GM21447 (cell line): ENCODE measurements at regions not wholly inside any gene's neighbourhood (a gene's known extent, or its start where the extent isn't known, plus 50 kb on each side); places are given as distances from the start of the nearest gene placed in this dataset.
"Not testable (repeated sequence)": the region's sequence is repeated elsewhere in the genome, so short reads cannot be mapped to it uniquely, and the experiment has no call there.

ENCODE experiments used
- ATAC-seq: cut with Tn5 transposase; IDR thresholded peaks from one replicate; pipeline ENCODE4 v1.9.1; 2021; ENCODE audit not compliant: unreplicated experiment

GRCh38 chr7:86209036-86209435, 434.7 kb upstream of the GRM3 start:
- no peak for ATAC-seq

DNA sequence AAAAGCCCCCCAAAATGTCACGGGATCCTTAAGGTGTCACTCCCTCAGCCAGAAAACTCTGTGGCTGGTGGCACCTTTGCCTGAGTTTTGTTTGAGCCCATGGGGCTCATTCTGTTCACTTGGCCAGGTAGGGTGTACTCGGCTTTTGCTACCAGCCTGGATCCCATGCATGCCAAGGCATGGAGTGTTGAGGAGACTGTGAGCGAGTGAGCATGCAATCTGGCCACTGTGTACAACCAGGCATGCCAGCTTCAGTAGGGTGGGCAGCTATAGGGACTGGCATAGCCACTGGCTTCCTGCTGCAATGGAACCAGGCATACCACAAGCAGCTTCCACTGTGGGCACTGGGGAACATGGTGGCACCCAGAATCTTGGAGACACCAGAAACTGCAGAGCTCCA, 436.0 kb upstream of the GRM3 start:
- ATAC-seq, result no peak

DNA sequence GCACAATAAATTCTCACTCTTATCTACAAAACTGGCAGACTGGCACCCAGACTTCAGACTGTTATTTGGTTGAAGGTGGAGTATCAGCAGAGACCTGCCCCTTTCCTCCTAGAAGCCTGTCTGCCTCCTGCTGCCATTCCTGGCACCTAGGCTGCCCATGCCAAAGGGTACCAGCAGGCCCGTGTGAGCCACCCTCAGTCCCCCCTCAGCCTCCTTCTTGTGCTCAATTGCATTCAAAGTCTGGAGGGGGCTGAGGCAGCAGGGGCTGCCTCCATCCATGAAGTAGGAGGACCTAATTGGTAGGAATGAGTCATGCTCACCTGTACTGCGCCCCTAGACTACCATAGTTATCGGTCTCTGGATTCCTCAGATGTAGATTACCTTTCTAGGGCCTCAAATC, 440.9 kb upstream of the GRM3 start:
- no peak for ATAC-seq

GRCh38 chr7:86201767-86202166, 441.9 kb upstream of the GRM3 start:
- ATAC-seq, result no peak

GRCh38 chr7:86199881-86200614, 443.7 kb upstream of the GRM3 start:
- no peak for ATAC-seq

DNA sequence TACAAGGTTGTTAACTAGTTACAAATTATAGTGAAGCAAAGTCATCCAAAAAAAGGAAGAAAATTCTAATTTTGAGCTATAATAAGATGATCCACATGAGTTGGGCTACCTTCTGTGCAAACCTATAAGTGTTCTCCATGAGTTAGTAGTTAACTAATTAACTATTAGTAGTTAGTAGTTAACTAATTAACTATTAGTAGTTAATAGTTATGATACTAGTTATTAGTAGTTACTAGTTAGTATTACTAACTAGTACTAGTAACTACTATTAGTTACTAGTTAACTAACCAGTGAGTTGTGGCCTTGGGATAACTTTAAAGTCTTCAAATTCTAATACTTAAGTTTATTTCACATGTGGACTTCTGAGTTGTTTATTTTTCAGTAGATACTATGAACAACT, 453.4 kb upstream of the GRM3 start:
- ATAC-seq, result no peak

GRCh38 chr7:86181474-86181873, 462.2 kb upstream of the GRM3 start:
- ATAC-seq, result no peak

- no peak for ATAC-seq
Observed at GRCh38 chr7:86164827-86165226, 478.9 kb upstream of the GRM3 start.

GRCh38 chr7:86158111-86158510, 485.6 kb upstream of the GRM3 start:
- ATAC-seq, result no peak

DNA sequence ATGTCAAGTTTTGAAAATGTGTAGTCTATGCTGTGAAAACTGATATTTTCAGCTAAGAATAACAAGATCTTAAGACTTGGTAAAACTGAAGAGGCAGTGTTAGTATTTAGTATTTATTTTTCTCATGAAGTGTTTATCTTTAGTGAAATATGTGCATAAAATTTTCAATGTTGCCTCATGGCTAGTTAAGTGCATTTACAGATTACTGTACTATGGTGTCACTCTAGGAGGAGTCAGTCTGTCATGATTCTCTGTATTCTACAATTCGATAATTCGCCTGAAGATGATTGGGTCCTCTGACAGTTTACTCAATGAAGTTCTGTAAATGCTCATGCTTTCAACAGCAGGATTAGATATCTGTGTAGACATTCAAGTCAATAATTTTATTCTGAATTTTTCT, 488.1 kb upstream of the GRM3 start:
- no peak for ATAC-seq

DNA sequence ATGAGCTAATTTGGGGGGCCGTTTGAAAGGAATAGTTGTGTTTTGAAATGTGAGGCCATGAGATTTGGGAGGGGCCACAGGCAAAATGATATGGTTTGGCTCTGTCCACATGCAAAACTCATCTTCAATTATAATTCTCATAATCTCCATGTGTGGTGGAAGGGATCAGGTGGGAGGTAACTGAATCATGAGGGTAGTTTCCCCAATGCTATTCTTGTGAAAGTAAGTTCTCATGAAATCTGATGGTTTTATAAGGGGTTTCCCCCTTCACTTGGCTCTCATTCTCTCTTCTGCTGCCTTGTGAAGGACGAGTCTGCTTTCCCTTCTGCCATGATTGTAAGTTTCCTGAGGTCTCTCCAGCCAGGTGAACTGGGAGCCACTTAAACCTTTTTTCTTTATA, 490.8 kb upstream of the GRM3 start:
- ATAC-seq, result no peak

GRCh38 chr7:86149024-86149665, 494.6 kb upstream of the GRM3 start:
- no peak for ATAC-seq

- ATAC-seq, result no peak
Observed at GRCh38 chr7:86148501-86148900, 495.2 kb upstream of the GRM3 start.

GRCh38 chr7:86137343-86137742, 506.4 kb upstream of the GRM3 start:
- ATAC-seq, result no peak

- ATAC-seq, result no peak
Observed at GRCh38 chr7:86130268-86130667, 513.4 kb upstream of the GRM3 start.

GRCh38 chr7:86123476-86123875, 520.2 kb upstream of the GRM3 start:
- no peak for ATAC-seq

DNA sequence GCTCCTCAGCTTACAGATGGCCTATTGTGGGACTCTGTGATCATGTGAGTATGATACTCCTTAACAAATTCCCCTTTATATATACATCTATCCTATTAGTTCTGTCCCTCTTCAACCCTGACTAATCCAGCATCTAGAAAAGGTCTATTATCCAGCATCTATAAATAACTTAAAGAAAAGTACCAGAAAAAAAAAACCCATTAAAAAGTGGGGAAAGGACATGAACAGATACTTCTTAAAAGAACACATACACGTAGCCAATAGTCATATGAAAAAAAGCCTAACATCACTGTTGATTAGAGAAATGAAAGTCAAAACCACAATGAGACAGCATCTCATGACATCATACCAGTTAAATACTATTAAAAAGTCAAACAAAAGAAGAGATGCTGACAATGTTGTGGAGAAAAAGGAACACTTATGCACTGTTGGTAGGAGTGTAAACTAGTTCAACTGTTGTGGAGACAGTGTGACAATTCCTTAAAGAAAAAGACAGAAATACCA, 549.5 kb upstream of the GRM3 start:
- ATAC-seq, result no peak

- ATAC-seq, result no peak
Observed at GRCh38 chr7:86091369-86091768, 552.3 kb upstream of the GRM3 start.

GRCh38 chr7:86089455-86089854, 554.3 kb upstream of the GRM3 start:
- no peak for ATAC-seq

DNA sequence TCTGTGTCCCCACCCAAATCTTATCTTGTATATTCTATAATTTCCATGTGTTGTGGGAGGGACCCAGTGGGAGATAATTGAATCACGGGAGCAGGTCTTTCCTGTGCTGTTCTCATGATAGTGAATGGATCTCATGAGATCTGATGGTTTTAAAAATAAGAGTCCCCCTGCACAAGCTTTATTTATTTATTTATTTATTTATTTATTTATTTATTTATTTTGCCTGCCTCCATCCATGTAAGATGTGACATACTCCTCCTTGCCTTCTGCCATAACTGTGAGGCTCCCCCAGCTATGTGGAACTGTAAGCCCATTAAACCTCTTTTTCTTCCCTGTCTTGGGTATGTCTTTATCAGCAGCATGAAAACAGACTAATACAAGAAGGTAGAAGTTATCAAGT, 579.1 kb upstream of the GRM3 start:
- ATAC-seq, result not testable (repeated sequence)

DNA sequence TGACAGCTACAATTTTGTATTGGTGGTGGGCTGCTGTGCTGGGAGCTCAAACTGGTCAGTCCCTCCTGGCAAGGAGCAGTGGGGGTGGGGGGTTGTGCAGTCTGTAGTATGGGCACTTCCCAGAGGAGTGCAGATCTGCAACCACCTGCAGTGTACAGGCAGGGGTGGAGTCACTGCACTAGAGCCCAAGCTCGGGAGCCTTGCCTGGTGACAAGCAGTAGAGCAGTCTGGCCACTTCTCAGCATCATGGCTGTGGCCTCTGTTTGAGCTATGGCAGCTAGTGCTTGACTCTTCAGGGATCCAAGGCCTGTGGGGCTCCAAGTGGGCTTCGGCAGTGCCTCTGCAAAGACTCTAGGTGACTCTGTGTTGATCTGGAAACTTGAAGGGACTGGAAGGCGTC, 585.1 kb upstream of the GRM3 start:
- ATAC-seq, result no peak

GRCh38 chr7:86050918-86051317, 592.8 kb upstream of the GRM3 start:
- no peak for ATAC-seq

DNA sequence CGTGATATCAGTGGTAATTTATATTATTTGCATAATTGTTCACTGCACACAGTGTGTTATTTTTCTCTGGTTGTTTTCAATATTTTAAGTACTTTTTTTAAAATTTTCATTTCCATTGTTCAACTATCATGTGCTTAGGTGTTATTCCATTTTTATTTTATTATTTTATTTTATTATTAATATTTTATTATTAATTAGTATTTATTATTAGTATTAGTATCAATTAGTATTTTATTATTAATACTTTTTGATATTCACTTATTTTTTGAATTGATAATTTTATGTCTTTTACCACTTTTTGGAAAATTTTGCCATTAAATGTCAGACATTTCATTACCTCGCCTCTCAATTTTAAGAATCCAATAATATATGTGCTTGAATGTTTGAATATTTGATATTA, 593.8 kb upstream of the GRM3 start:
- ATAC-seq, result no peak
